Thyroid gland (tissue), 4 donors: ENCODE measurements at regions not wholly inside any gene's neighbourhood (a gene's known extent, or its start where the extent isn't known, plus 50 kb on each side); places are given as distances from the start of the nearest gene placed in this dataset.

Source experiments
- DNase-seq, 2 donors: peaks; one replicate each; pipeline ENCODE4 v3.0.0-alpha.2; 2019
- H3K27ac ChIP-seq, 3 donors: fragments of 200-600 bp; sonication (generic); 1 replicate in 2 of 3; 2 replicates in 1 of 3; pipeline ENCODE4 v1.5.1; 2016 to 2019; ENCODE audit warnings: mild to moderate bottlenecking in 1 of 3, moderate library complexity in 1 of 3
- H3K27me3 ChIP-seq: fragments of 200-600 bp; sonication (generic); one replicate; pipeline ENCODE4 v1.5.1; 2019
- H3K36me3 ChIP-seq, 2 donors: fragments of 200-600 bp; sonication (generic); one replicate each; pipeline ENCODE4 v1.5.1; 2016 to 2019
- H3K4me1 ChIP-seq, 2 donors: fragments of 200-600 bp; sonication (generic); one replicate each; pipeline ENCODE4 v1.5.1; 2017 to 2019
- H3K4me3 ChIP-seq, 3 donors: fragments of 200-600 bp; sonication (generic); replicated peaks in 1 of 3; 1 replicate in 2 of 3; 2 replicates in 1 of 3; pipeline ENCODE4 v1.5.1; 2016; ENCODE audit warnings: mild to moderate bottlenecking in 1 of 3
- H3K9me3 ChIP-seq: fragments of 200-600 bp; sonication (generic); one replicate; pipeline ENCODE4 v1.5.1; 2017
- POLR2A ChIP-seq, 2 donors: fragments of 450-650 bp; IDR thresholded peaks; one replicate each; pipeline ENCODE4 v1.6.1; 2017; ENCODE audit warnings: antibody characterized with exemption in 2 of 2, mild to moderate bottlenecking in 2 of 2, moderate library complexity in 1 of 2
- WGBS, 2 donors: methylation state at CpG; one replicate each; pipeline ENCODE4 v1.1.5; 2017; 5-methylcytosine and 5-hydroxymethylcytosine counted together
- intact Hi-C: fragments of 100-400 bp; cut with DNase I; formaldehyde crosslinking; loops from one replicate; pipeline ENCODE4 v1.15.1; 2023
- TF ChIP-seq, protein P1 (sequence below), 6 experiments: fragments of 200-600 bp in 3 of 6; fragments of 450-650 bp in 3 of 6; sonication (generic) in 3 of 6; IDR thresholded peaks; one replicate each; pipeline ENCODE4 v1.5.1; 2016 to 2019; ENCODE audit warnings: antibody characterized with exemption in 6 of 6, mild to moderate bottlenecking in 2 of 6, inconsistent platforms in 1 of 6, moderate library complexity in 1 of 6

DNA sequence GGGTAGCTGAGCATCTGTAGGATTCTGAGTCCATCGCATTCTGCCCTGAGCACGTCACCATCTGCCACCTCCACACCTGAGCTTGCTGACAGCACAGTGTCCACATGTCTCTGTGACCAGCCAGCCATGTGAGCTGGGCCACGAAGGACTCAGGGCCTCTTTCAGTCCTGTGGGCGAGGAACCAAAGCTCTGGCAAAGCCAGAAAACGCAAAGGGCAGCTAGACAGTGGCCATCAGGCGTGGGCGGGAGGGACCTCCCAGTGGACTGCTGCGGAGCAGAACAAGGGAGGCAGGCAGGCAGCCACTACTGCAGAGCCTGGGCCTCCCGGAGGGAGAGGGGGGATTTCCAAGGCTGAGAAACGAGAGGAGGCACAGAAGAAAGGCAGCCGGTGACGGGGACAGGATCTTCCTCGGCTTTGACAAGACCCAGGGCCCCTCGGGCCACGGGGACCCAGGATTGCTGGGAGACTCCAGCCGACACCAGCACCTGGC lies 274.6 kb upstream of the SALL3 start:
- TF ChIP-seq, protein P1, sequence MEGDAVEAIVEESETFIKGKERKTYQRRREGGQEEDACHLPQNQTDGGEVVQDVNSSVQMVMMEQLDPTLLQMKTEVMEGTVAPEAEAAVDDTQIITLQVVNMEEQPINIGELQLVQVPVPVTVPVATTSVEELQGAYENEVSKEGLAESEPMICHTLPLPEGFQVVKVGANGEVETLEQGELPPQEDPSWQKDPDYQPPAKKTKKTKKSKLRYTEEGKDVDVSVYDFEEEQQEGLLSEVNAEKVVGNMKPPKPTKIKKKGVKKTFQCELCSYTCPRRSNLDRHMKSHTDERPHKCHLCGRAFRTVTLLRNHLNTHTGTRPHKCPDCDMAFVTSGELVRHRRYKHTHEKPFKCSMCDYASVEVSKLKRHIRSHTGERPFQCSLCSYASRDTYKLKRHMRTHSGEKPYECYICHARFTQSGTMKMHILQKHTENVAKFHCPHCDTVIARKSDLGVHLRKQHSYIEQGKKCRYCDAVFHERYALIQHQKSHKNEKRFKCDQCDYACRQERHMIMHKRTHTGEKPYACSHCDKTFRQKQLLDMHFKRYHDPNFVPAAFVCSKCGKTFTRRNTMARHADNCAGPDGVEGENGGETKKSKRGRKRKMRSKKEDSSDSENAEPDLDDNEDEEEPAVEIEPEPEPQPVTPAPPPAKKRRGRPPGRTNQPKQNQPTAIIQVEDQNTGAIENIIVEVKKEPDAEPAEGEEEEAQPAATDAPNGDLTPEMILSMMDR (IDR thresholded peaks at IDR 0.05), result no peak
- no peak for TF ChIP-seq POLR2A (IDR thresholded peaks at IDR 0.05)
- DNase-seq, result no peak
- Histone ChIP-seq H3K27me3 (no peaks in the 10 kb centered on the region), H3K27ac (no peak overlapping the region), H3K9me3 (no peaks in the 10 kb centered on the region), H3K36me3 (no peaks in the 10 kb centered on the region), H3K4me1 (peaks cover 0 to 11% of the 10 kb centered on the region in 2 donors), H3K4me3 (no peak overlapping the region)
- intact Hi-C loops, result no loop called here
- 69 to 74% methylated on average over 16 of the region's 16 CpGs for WGBS, 2 donors

- TF ChIP-seq, protein P1 (IDR thresholded peaks at IDR 0.05), result no peak
- TF ChIP-seq POLR2A (IDR thresholded peaks at IDR 0.05), result no peak
- Histone ChIP-seq H3K9me3 (no peaks in the 10 kb centered on the region), H3K4me1 (no peaks in the 10 kb centered on the region), H3K27ac (no peak overlapping the region), H3K36me3 (no peaks in the 10 kb centered on the region), H3K27me3 (no peaks in the 10 kb centered on the region), H3K4me3 (no peak overlapping the region)
- 87 to 88% methylated on average over 7 to 8 of the region's 8 CpGs for WGBS, 2 donors
- intact Hi-C loops, result no loop called here
- no peak for DNase-seq
Measured at GRCh38 chr18:78709261-78709809, 270.3 kb upstream of the SALL3 start.

DNA sequence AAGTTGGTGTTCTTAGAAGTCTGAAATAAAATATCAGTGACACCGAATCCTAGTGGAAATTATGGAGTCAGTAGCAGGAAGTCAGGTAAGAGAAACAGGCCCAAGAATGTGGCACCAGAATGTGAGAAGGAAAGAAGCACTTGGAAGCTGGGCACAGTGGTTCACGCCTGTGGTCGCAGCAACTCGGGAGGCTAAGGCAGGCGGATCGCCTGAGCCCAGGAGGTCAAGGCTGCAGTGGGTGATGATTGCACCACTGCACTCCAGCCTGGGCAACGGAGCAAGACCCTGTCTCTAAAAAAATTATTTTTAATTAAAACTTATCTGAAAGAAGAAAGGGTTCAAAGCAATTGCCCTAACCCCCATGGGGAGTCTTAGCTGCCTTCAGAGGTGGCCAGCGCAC lies 268.3 kb upstream of the SALL3 start:
- intact Hi-C loops, result no loop called here
- no peak for DNase-seq
- TF ChIP-seq, protein P1 (IDR thresholded peaks at IDR 0.05), result no peak
- no peak for TF ChIP-seq POLR2A (IDR thresholded peaks at IDR 0.05)

GRCh38 chr18:78711971-78712370 lies 267.6 kb upstream of the SALL3 start:
- WGBS, 2 donors, result 70 to 82% methylated on average over 4 of the region's 4 CpGs

More for the DNA sequence above, 268.3 kb upstream of the SALL3 start:
- 88 to 93% methylated on average over 8 of the region's 8 CpGs for WGBS, 2 donors
- H3K9me3 ChIP-seq, result no peaks in the 10 kb centered on the region
- no peak overlapping the region for H3K4me3 ChIP-seq
- no peaks in the 10 kb centered on the region for H3K27me3 ChIP-seq
- H3K27ac ChIP-seq, result no peak overlapping the region
- H3K36me3 ChIP-seq, result no peaks in the 10 kb centered on the region
- H3K4me1 ChIP-seq, result no peaks in the 10 kb centered on the region

GRCh38 chr18:78713069-78713468 lies 266.5 kb upstream of the SALL3 start:
- no peak overlapping the region for H3K4me3 ChIP-seq
- no peak for TF ChIP-seq POLR2A (IDR thresholded peaks at IDR 0.05)
- TF ChIP-seq, protein P1 (IDR thresholded peaks at IDR 0.05), result no peak
- DNase-seq, result no peak
- H3K27ac ChIP-seq, result no peak overlapping the region
- no peaks in the 10 kb centered on the region for H3K27me3 ChIP-seq
- intact Hi-C loops, result no loop called here
- H3K4me1 ChIP-seq, result no peaks in the 10 kb centered on the region
- no peaks in the 10 kb centered on the region for H3K9me3 ChIP-seq
- WGBS, 2 donors, result 16 to 18% methylated on average over 6 of the region's 6 CpGs
- H3K36me3 ChIP-seq, result no peaks in the 10 kb centered on the region

More at GRCh38 chr18:78711971-78712370, 267.6 kb upstream of the SALL3 start:
- Histone ChIP-seq H3K36me3 (no peaks in the 10 kb centered on the region), H3K27me3 (no peaks in the 10 kb centered on the region), H3K9me3 (no peaks in the 10 kb centered on the region), H3K27ac (no peak overlapping the region), H3K4me3 (no peak overlapping the region), H3K4me1 (no peaks in the 10 kb centered on the region)
- no peak for DNase-seq
- TF ChIP-seq, protein P1 (IDR thresholded peaks at IDR 0.05), result no peak
- TF ChIP-seq POLR2A (IDR thresholded peaks at IDR 0.05), result no peak
- intact Hi-C loops, result no loop called here
